SK-N-SH (cell line): ENCODE measurements at regions not wholly inside any gene's neighbourhood (a gene's known extent, or its start where the extent isn't known, plus 50 kb on each side); places are given as distances from the start of the nearest gene placed in this dataset.

Source experiments
- CTCF ChIA-PET: fragments of 300-600, 350-600 bp; formaldehyde crosslinking; extraction: SDS; loops from one replicate; lab custom pipeline; 2021; lab: Yijun Ruan, JAX
- POLR2A ChIA-PET: fragments of 350-600 bp; sonication (Branson Sonifier 250); formaldehyde crosslinking; extraction: SDS; loops from one replicate; lab custom pipeline; 2020; ENCODE audit warnings: antibody characterized with exemption, inconsistent platforms; lab: Yijun Ruan, JAX
- DNase-seq: peaks from one replicate; pipeline ENCODE4 v3.0.0; 2012
- H2AFZ ChIP-seq: fragments of 200-600 bp; sonication (generic); 2 replicates; pipeline ENCODE4 v1.8.1; 2016; ENCODE audit warnings: antibody characterized with exemption, mild to moderate bottlenecking, low read depth
- H3F3A ChIP-seq: fragments of 200-600 bp; sonication (generic); replicated peaks from 2 replicates; pipeline ENCODE3; 2016; ENCODE audit warnings: antibody characterized with exemption, mild to moderate bottlenecking; ENCODE audit not compliant: insufficient read depth
- H3K27ac ChIP-seq, 2 experiments: fragments of 200-500 bp in 1 of 2; fragments of 200-600 bp in 1 of 2; sonication (Bioruptor generic) in 1 of 2; sonication (generic), shearing (Covaris generic) in 1 of 2; 2 replicates each; pipeline versions ENCODE4 v1.5.1 to v1.6.1; 2014 to 2016; ENCODE audit warnings: low read depth in 2 of 2, inconsistent platforms in 1 of 2, low read length in 1 of 2, mild to moderate bottlenecking in 1 of 2, mixed read lengths in 1 of 2
- H3K27me3 ChIP-seq: fragments of 200-600 bp; sonication (generic), shearing (Covaris generic); 2 replicates; pipeline ENCODE4 v1.6.1; 2016; ENCODE audit warnings: mixed run types; ENCODE audit not compliant: insufficient read depth
- H3K36me3 ChIP-seq, 2 experiments: fragments of 200-500 bp in 1 of 2; fragments of 200-600 bp in 1 of 2; sonication (Bioruptor generic) in 1 of 2; sonication (generic) in 1 of 2; replicated peaks in 1 of 2; 2 replicates each; pipeline versions ENCODE3 to v1.5.1; 2014 to 2016; ENCODE audit warnings: low read length in 1 of 2, mild to moderate bottlenecking in 1 of 2; ENCODE audit not compliant: insufficient read depth in 2 of 2, control insufficient read depth in 1 of 2
- H3K4me1 ChIP-seq, 2 experiments: fragments of 200-500 bp in 1 of 2; fragments of 200-600 bp in 1 of 2; sonication (Bioruptor generic) in 1 of 2; sonication (generic), shearing (Covaris generic) in 1 of 2; 2 replicates each; pipeline versions ENCODE4 v1.5.1 to v1.6.1; 2014 to 2016; ENCODE audit warnings: low read depth in 1 of 2, low read length in 1 of 2, mixed run types in 1 of 2; ENCODE audit not compliant: insufficient read depth in 2 of 2, control insufficient read depth in 1 of 2
- H3K4me2 ChIP-seq: fragments of 200-600 bp; sonication (generic), shearing (Covaris generic); 2 replicates; pipeline ENCODE4 v1.6.1; 2017; ENCODE audit warnings: mixed run types
- H3K4me3 ChIP-seq, 2 experiments: fragments of 200-500 bp in 1 of 2; fragments of 200-600 bp in 1 of 2; sonication (Bioruptor generic) in 1 of 2; sonication (generic), shearing (Covaris generic) in 1 of 2; 2 replicates each; pipeline versions ENCODE4 v1.5.1 to v1.8.1; 2014 to 2016; ENCODE audit warnings: low read depth in 2 of 2, inconsistent platforms in 1 of 2, low read length in 1 of 2, mild to moderate bottlenecking in 1 of 2, mixed read lengths in 1 of 2, moderate library complexity in 1 of 2
- H3K79me2 ChIP-seq: fragments of 200-600 bp; sonication (generic); 2 replicates; pipeline ENCODE4 v1.8.1; 2017; ENCODE audit warnings: mild to moderate bottlenecking; ENCODE audit not compliant: insufficient read depth
- H3K9ac ChIP-seq: fragments of 200-600 bp; sonication (generic); 2 replicates; pipeline ENCODE4 v1.6.1; 2017; ENCODE audit warnings: mixed run types
- H3K9me2 ChIP-seq: fragments of 200-600 bp; sonication (generic); 2 replicates; pipeline ENCODE4 v1.6.1; 2017; ENCODE audit warnings: mixed run types
- H3K9me3 ChIP-seq: fragments of 200-600 bp; sonication (generic); 2 replicates; pipeline ENCODE4 v1.6.1; 2017; ENCODE audit warnings: mixed run types, mild to moderate bottlenecking, moderate library complexity
- H4K20me1 ChIP-seq: fragments of 200-600 bp; sonication (generic); 2 replicates; pipeline ENCODE4 v1.6.1; 2017; ENCODE audit warnings: mild to moderate bottlenecking, mixed run types; ENCODE audit not compliant: insufficient read depth
- ELF1 ChIP-seq: IDR thresholded peaks from 2 replicates; pipeline ENCODE4 v1.4.0; 2012
- FOXJ3 ChIP-seq: sonication (generic); formaldehyde crosslinking; IDR thresholded peaks from 2 replicates; pipeline ENCODE4 v1.5.1; 2020; ENCODE audit warnings: mild to moderate bottlenecking, missing genetic modification reagents
- FOXM1 ChIP-seq: IDR thresholded peaks from 2 replicates; pipeline ENCODE4 v1.4.0; 2012; ENCODE audit warnings: low read depth, mild to moderate bottlenecking
- JUND ChIP-seq: IDR thresholded peaks from 2 replicates; pipeline ENCODE4 v1.4.0; 2012
- MAX ChIP-seq: IDR thresholded peaks from 2 replicates; pipeline ENCODE4 v1.4.0; 2012; ENCODE audit warnings: low read depth
- MEF2A ChIP-seq: IDR thresholded peaks from 2 replicates; pipeline ENCODE4 v1.4.0; 2012; ENCODE audit warnings: low read depth, borderline replicate concordance
- MXI1 ChIP-seq: IDR thresholded peaks from 2 replicates; pipeline ENCODE4 v1.6.1; 2012; ENCODE audit warnings: mild to moderate bottlenecking, low read depth, low read length, improper control_type of control experiment
- PBX3 ChIP-seq: IDR thresholded peaks from 2 replicates; pipeline ENCODE4; 2012
- POLR2AphosphoS5 ChIP-seq: IDR thresholded peaks from 2 replicates; pipeline ENCODE4 v1.6.1; 2012; ENCODE audit warnings: low read depth, low read length
- RXRA ChIP-seq: IDR thresholded peaks from 2 replicates; pipeline ENCODE4 v1.4.0; 2012; ENCODE audit warnings: low read depth, mild to moderate bottlenecking, borderline replicate concordance
- WGBS: methylation state at CpG from one replicate; pipeline ENCODE4 v1.1.6; 2017; ENCODE audit warnings: low lambda C conversion rate; 5-methylcytosine and 5-hydroxymethylcytosine counted together
- TF ChIP-seq, protein P1 (sequence below): IDR thresholded peaks from 2 replicates; pipeline ENCODE4 v1.4.0; 2012; ENCODE audit warnings: low read depth, borderline replicate concordance

DNA sequence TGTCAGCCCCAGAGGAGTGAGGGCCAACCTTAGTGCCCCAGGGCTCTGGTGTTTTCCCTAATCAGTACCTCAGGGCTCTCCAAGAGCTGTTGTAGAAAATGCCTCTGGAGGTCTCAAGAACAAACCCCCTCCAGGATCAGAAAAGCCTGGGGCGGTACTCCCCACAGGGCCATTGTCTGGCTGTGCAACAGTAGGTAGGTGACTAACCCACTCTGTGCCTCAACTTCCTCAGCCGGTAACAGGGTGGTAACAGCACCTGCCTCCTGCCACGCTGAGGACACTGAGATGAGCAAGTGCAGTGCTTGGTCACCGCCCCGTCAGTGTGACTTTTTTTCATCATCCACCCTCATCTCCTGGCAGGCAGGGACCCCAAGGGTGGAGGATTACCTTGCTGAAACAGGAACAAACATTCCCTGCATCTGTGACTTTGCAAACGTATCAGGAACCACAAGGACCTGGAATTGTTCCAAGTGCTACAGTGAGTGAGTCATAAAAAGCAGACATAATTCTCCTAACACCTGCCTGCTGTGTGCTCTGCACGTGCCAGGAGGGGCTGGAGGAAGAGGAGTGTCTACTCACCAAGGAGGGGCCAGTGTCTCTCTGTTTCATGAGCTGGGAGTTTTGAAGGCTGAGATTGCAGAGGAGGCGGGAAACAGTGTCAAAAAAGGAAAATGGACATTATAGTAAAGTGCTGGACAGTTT is 440.8 kb downstream of the NPHP4 start:
- H3F3A ChIP-seq: no peaks in the 10 kb centered on the region
- TF ChIP-seq MAX (no peak), MXI1 (no peak), MEF2A (no peak), ELF1 (no peak), FOXJ3 (CRISPR knock-in tag) (no peak)
- TF ChIP-seq, protein P1, sequence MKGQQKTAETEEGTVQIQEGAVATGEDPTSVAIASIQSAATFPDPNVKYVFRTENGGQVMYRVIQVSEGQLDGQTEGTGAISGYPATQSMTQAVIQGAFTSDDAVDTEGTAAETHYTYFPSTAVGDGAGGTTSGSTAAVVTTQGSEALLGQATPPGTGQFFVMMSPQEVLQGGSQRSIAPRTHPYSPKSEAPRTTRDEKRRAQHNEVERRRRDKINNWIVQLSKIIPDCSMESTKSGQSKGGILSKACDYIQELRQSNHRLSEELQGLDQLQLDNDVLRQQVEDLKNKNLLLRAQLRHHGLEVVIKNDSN: no peak
- no peaks in the 10 kb centered on the region for H3K79me2 ChIP-seq
- peaks cover 0 to 4% of the 10 kb centered on the region in 2 experiments; a peak in 1 of 4 replicates for H3K4me1 ChIP-seq
- ChIA-PET CTCF (interaction anchor here (2.3 kb wide), 1 partner anchor 37 kb away, joined by 7 read pairs; no protein-coding TSS in a partner anchor), POLR2A (no interaction called here)
- no peak overlapping the region for H2AFZ ChIP-seq
- no peak overlapping the region for H3K27ac ChIP-seq
- no peak overlapping the region for H3K4me2 ChIP-seq
- WGBS: 11% methylated on average over 6 of the region's 8 CpGs
- H3K9me3 ChIP-seq: no peaks in the 10 kb centered on the region
- no peak overlapping the region for H3K4me3 ChIP-seq
- H3K9me2 ChIP-seq: no peaks in the 10 kb centered on the region
- H4K20me1 ChIP-seq: no peaks in the 10 kb centered on the region
- H3K27me3 ChIP-seq: no peaks in the 10 kb centered on the region
- no peaks in the 10 kb centered on the region for H3K36me3 ChIP-seq
- H3K9ac ChIP-seq: no peak overlapping the region
- DNase-seq: no peak

DNA sequence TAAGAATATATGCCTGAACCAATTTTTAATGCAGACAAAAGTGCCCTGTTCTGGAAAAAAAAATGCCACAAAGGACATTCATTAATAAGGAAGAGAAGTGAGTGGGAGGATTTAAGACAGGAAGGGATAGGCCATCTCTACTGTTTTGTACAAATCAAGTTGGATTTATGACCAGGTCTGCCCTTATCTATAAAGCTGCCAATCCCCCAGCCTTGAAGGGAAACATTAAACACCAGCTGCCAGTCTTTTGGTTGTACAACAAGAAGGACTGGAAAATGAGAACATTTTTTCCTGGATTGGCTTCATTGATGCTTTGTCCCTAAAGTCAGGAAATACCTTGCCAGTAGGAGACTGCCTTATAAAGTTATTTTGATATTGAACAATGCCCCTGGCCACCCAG is 444.0 kb downstream of the NPHP4 start:
- Histone ChIP-seq H3K9me2 (no peaks in the 10 kb centered on the region), H3F3A (no peaks in the 10 kb centered on the region), H3K27ac (no peak overlapping the region), H3K9me3 (no peaks in the 10 kb centered on the region), H2AFZ (no peak overlapping the region), H3K4me3 (no peak overlapping the region), H3K27me3 (no peaks in the 10 kb centered on the region), H4K20me1 (no peaks in the 10 kb centered on the region), H3K79me2 (no peaks in the 10 kb centered on the region), H3K4me2 (no peak overlapping the region), H3K9ac (no peak overlapping the region), H3K4me1 (peaks cover 0 to 4% of the 10 kb centered on the region in 2 experiments; a peak in 1 of 4 replicates), H3K36me3 (no peaks in the 10 kb centered on the region)
- ChIA-PET CTCF (interaction anchor here (0.6 kb wide), 1 partner anchor 526 kb away, joined by 3 read pairs; no protein-coding TSS in a partner anchor), POLR2A (no interaction called here)
- DNase-seq: no peak
- TF ChIP-seq RXRA (no peak), PBX3 (no peak), JUND (no peak)

GRCh38 chr1:5543235-5543634 is 449.0 kb downstream of the NPHP4 start:
- TF ChIP-seq POLR2AphosphoS5: no peak
- no peak for TF ChIP-seq FOXM1
- TF ChIP-seq MXI1: no peak
- TF ChIP-seq ELF1: no peak
- POLR2A ChIA-PET: no interaction called here

More at GRCh38 chr1:5543235-5543634, 449.0 kb downstream of the NPHP4 start:
- no peak overlapping the region for H3K9ac ChIP-seq
- no peak overlapping the region for H3K27ac ChIP-seq
- H4K20me1 ChIP-seq: no peaks in the 10 kb centered on the region
- no peak overlapping the region for H2AFZ ChIP-seq
- no peaks in the 10 kb centered on the region for H3K79me2 ChIP-seq
- H3K4me3 ChIP-seq: no peak overlapping the region
- H3K4me1 ChIP-seq: no peaks in the 10 kb centered on the region
- no peaks in the 10 kb centered on the region for H3K9me3 ChIP-seq
- no peak for DNase-seq
- no peak overlapping the region for H3K4me2 ChIP-seq
- no peaks in the 10 kb centered on the region for H3K36me3 ChIP-seq
- CTCF ChIA-PET: no interaction called here
- no peaks in the 10 kb centered on the region for H3K9me2 ChIP-seq
- H3K27me3 ChIP-seq: no peaks in the 10 kb centered on the region
- no peaks in the 10 kb centered on the region for H3F3A ChIP-seq
- 19% methylated on average over 5 of the region's 5 CpGs for WGBS
